MM.1S (cell line): ENCODE measurements at regions not wholly inside any gene's neighbourhood (a gene's known extent, or its start where the extent isn't known, plus 50 kb on each side); places are given as distances from the start of the nearest gene placed in this dataset.
"Not testable (repeated sequence)": the region's sequence is repeated elsewhere in the genome, so short reads cannot be mapped to it uniquely, and the experiment has no call there.

Experiments
- CTCF ChIP-seq: fragments of 300-600 bp; sonication (generic); IDR thresholded peaks from 2 replicates; pipeline ENCODE4 v1.5.1; 2016; ENCODE audit warnings: antibody characterized with exemption, low read length, mixed read lengths
- EZH2 ChIP-seq: fragments of 300-600 bp; sonication (generic); optimal IDR thresholded peaks from 2 replicates; pipeline ENCODE3; 2017; ENCODE audit warnings: low read depth, mild to moderate bottlenecking, antibody characterized with exemption, low read length, mixed read lengths

- TF ChIP-seq CTCF, EZH2: not testable (repeated sequence)
Observed at GRCh38 chr10:121382029-121382520, 216.2 kb downstream of the FGFR2 start.
